Tibial nerve (tissue), 4 donors: ENCODE measurements at regions not wholly inside any gene's neighbourhood (a gene's known extent, or its start where the extent isn't known, plus 50 kb on each side); places are given as distances from the start of the nearest gene placed in this dataset.

ENCODE experiments used
- DNase-seq, 2 donors: peaks; one replicate each; pipeline ENCODE4 v3.0.0-alpha.2; 2019; ENCODE audit warnings: low spot score in 2 of 2
- H3K27ac ChIP-seq, 4 donors: fragments of 200-600 bp; sonication (generic) in 3 of 4; one replicate each; pipeline ENCODE4 v1.5.1; 2017 to 2019; ENCODE audit warnings: mild to moderate bottlenecking in 1 of 4
- H3K27me3 ChIP-seq, 2 donors: fragments of 200-600 bp; sonication (generic) in 1 of 2; one replicate each; pipeline versions ENCODE4 v1.5.1 to v1.6.0; 2017 to 2019
- H3K36me3 ChIP-seq, 3 donors: fragments of 200-600 bp; sonication (generic); one replicate each; pipeline ENCODE4 v1.5.1; 2018 to 2019
- H3K4me1 ChIP-seq, 4 donors: fragments of 200-600 bp; sonication (generic) in 3 of 4; one replicate each; pipeline ENCODE4 v1.5.1; 2017 to 2019
- H3K4me3 ChIP-seq, 4 donors: fragments of 200-600 bp; sonication (generic) in 3 of 4; one replicate each; pipeline ENCODE4 v1.5.1; 2017 to 2019; ENCODE audit warnings: mild to moderate bottlenecking in 1 of 4, moderate library complexity in 1 of 4
- H3K9me3 ChIP-seq, 4 donors: fragments of 200-600 bp; sonication (generic) in 3 of 4; one replicate each; pipeline ENCODE4 v1.5.1; 2017 to 2019
- EP300 ChIP-seq, 2 donors: sonication (generic); formaldehyde crosslinking; IDR thresholded peaks; one replicate each; pipeline ENCODE4 v1.6.1; 2017; ENCODE audit warnings: antibody characterized with exemption in 2 of 2, mild to moderate bottlenecking in 1 of 2
- POLR2A ChIP-seq, 2 donors: fragments of 450-650 bp; IDR thresholded peaks; one replicate each; pipeline ENCODE4 v1.6.1; 2017; ENCODE audit warnings: antibody characterized with exemption in 2 of 2, mild to moderate bottlenecking in 2 of 2, moderate library complexity in 2 of 2
- WGBS, 2 donors: methylation state at CpG; one replicate each; pipeline ENCODE4 v1.1.5; 2018; 5-methylcytosine and 5-hydroxymethylcytosine counted together
- TF ChIP-seq, protein P1 (sequence below), 5 experiments: fragments of 200-600 bp in 3 of 5; fragments of 450-650 bp in 2 of 5; sonication (generic) in 3 of 5; IDR thresholded peaks; one replicate each; pipeline ENCODE4 v1.5.1; 2016 to 2019; ENCODE audit warnings: antibody characterized with exemption in 5 of 5, mild to moderate bottlenecking in 3 of 5, moderate library complexity in 2 of 5

DNA sequence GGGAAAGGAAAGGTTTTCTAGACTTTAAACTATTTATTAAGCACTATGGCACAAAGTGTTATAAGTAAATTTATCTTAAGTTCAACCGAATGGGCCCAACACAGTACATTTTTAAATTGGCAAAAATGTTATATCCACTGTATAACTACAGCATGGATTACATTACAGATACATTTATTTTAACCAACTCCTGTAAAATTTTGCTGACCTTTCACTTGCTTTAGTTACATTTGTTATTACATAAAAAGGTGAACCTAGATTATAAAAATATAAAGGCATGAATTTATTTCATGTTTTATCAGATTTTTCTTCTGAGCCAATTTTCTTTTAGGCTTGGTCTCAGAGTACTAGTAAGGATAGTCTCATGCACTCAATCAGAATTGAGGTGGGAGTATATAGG, 221.9 kb upstream of the GBE1 start:
- WGBS, 2 donors, result 71 to 82% methylated on average over 1 of the region's 1 CpG
- Histone ChIP-seq H3K9me3 (no peaks in the 10 kb centered on the region), H3K4me1 (no peaks in the 10 kb centered on the region), H3K27ac (no peak overlapping the region), H3K4me3 (no peak overlapping the region), H3K27me3 (no peaks in the 10 kb centered on the region), H3K36me3 (no peaks in the 10 kb centered on the region)
- DNase-seq, result no peak
- TF ChIP-seq EP300 (IDR thresholded peaks at IDR 0.05) (no peak), POLR2A (IDR thresholded peaks at IDR 0.05) (no peak)
- TF ChIP-seq, protein P1, sequence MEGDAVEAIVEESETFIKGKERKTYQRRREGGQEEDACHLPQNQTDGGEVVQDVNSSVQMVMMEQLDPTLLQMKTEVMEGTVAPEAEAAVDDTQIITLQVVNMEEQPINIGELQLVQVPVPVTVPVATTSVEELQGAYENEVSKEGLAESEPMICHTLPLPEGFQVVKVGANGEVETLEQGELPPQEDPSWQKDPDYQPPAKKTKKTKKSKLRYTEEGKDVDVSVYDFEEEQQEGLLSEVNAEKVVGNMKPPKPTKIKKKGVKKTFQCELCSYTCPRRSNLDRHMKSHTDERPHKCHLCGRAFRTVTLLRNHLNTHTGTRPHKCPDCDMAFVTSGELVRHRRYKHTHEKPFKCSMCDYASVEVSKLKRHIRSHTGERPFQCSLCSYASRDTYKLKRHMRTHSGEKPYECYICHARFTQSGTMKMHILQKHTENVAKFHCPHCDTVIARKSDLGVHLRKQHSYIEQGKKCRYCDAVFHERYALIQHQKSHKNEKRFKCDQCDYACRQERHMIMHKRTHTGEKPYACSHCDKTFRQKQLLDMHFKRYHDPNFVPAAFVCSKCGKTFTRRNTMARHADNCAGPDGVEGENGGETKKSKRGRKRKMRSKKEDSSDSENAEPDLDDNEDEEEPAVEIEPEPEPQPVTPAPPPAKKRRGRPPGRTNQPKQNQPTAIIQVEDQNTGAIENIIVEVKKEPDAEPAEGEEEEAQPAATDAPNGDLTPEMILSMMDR (IDR thresholded peaks at IDR 0.05), result no peak

DNA sequence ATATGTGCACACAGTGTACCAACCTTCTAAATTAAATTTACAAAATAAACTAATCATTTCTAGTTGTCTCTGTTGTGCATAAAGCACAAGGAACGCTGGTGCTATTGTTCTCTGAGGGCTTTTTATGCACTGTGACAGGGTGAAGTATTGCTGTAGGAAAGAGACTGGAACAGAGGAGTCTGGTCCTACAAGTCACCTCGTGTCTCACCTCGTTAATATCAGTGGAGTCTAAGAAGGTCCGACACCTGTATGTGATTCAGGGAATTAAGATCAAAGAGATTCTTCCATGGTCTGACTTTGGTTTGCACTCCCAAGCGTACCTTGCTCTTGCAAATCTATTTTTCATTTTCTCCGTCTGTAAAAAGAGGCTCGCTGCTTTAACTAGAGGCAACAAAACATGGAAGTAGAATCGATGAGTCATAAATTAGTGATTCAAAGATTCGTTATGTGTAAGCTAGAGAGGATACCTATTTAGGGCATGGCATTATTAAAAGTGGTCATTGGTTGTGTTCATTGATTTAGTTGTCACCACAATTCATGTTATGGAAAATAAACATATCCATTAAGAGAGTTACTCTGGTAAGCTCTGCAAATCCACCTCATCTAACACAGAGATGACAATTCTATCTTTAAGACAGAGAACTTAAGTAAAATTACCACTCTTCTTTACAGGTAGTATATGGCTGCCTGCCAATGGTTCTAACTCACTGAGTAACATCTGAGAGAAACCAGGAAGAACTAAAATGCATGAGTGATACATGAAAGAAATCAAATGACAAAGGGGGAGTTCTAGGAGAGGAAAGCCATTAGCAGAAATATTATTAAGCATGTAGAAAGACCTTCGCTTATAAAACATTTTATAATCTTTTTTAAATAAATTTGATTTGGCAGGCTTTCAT, 219.4 kb upstream of the GBE1 start:
- TF ChIP-seq POLR2A (IDR thresholded peaks at IDR 0.05) (no peak), EP300 (IDR thresholded peaks at IDR 0.05) (no peak)
- TF ChIP-seq, protein P1 (IDR thresholded peaks at IDR 0.05), result no peak
- no peaks in the 10 kb centered on the region for H3K4me1 ChIP-seq
- no peaks in the 10 kb centered on the region for H3K36me3 ChIP-seq
- H3K27me3 ChIP-seq, result no peaks in the 10 kb centered on the region
- WGBS, 2 donors, result 69 to 71% methylated on average over 10 of the region's 10 CpGs
- no peak for DNase-seq
- H3K9me3 ChIP-seq, result no peaks in the 10 kb centered on the region
- no peak overlapping the region for H3K4me3 ChIP-seq
- H3K27ac ChIP-seq, result no peak overlapping the region

DNA sequence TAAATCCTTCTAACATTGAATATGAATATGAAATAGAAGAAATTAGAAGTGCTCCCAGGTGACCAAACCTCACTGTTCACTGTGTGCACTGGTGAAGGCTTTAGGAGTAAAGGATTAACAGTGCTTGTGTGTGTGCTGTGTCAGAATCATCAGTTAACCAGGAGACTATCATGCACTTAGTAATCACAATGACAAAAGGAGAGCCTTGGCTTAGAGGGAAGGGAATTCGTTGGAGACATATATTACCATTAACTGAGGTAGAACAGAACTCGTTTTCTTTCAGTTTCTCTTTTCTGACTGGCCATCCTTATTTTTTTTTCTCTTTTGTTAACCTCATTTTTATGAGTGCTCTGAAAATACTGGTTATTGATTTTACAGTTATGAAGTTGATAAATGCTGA, 213.3 kb upstream of the GBE1 start:
- H3K27me3 ChIP-seq, result no peaks in the 10 kb centered on the region
- 60 to 65% methylated on average over 2 of the region's 2 CpGs for WGBS, 2 donors
- no peaks in the 10 kb centered on the region for H3K9me3 ChIP-seq
- TF ChIP-seq POLR2A (IDR thresholded peaks at IDR 0.05) (no peak), EP300 (IDR thresholded peaks at IDR 0.05) (no peak)
- TF ChIP-seq, protein P1 (IDR thresholded peaks at IDR 0.05), result no peak
- no peak overlapping the region for H3K4me3 ChIP-seq
- no peaks in the 10 kb centered on the region for H3K4me1 ChIP-seq
- no peak for DNase-seq
- no peaks in the 10 kb centered on the region for H3K36me3 ChIP-seq
- H3K27ac ChIP-seq, result no peak overlapping the region

DNA sequence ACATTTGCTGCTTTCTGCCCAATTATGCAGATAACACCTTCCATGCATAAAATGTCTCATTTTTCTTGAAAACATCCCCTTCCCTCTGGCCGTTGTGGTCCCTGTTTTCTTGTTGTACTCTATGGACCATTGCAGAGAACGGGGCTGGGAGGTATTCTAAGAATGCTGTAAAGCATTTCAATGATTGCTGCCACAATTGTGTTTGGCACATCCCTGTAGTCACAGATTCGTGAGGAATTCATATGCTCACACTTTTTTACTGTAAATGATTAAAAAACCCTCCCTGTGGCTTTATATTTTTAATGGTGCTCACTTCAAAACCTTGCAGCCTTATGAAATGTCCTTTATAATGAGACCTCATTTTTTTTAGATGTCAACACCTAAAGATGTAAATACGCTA, 207.2 kb upstream of the GBE1 start:
- no peaks in the 10 kb centered on the region for H3K9me3 ChIP-seq
- 39 to 48% methylated on average over 4 of the region's 4 CpGs for WGBS, 2 donors
- no peak for TF ChIP-seq EP300 (IDR thresholded peaks at IDR 0.05)
- TF ChIP-seq POLR2A (IDR thresholded peaks at IDR 0.05), result no peak
- TF ChIP-seq, protein P1 (IDR thresholded peaks at IDR 0.05), result no peak
- no peak for DNase-seq
- no peak overlapping the region for H3K27ac ChIP-seq
- H3K27me3 ChIP-seq, result no peaks in the 10 kb centered on the region
- no peak overlapping the region for H3K4me3 ChIP-seq
- H3K36me3 ChIP-seq, result no peaks in the 10 kb centered on the region
- no peaks in the 10 kb centered on the region for H3K4me1 ChIP-seq

DNA sequence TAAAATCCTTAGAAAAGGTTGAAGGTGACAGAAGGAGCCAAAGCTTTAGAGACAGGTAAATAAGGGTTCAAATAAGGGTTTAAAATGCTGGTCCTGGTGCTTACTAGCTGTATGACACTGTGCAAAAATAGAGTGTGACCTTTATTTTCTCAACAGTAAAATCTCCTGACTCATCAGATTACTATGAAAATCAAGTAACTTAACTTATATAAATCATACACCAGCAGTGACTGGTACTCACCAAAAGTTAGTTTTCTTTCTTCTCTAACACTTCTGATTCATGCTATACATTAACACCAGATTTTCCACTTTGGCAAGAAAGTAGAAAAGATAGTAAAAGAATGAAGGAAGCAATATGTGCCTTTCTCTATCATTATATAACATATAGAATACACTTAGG, 205.9 kb upstream of the GBE1 start:
- DNase-seq, result no peak
- H3K4me3 ChIP-seq, result no peak overlapping the region
- H3K4me1 ChIP-seq, result no peaks in the 10 kb centered on the region
- no peaks in the 10 kb centered on the region for H3K36me3 ChIP-seq
- no peaks in the 10 kb centered on the region for H3K27me3 ChIP-seq
- no peaks in the 10 kb centered on the region for H3K9me3 ChIP-seq
- TF ChIP-seq EP300 (IDR thresholded peaks at IDR 0.05) (no peak), POLR2A (IDR thresholded peaks at IDR 0.05) (no peak)
- TF ChIP-seq, protein P1 (IDR thresholded peaks at IDR 0.05), result no peak
- no peak overlapping the region for H3K27ac ChIP-seq
